OCI-LY7 (cell line): ENCODE measurements at regions not wholly inside any gene's neighbourhood (a gene's known extent, or its start where the extent isn't known, plus 50 kb on each side); places are given as distances from the start of the nearest gene placed in this dataset.

ENCODE experiments used
- EZH2phosphoT487 ChIP-seq: fragments of 200-600 bp; sonication (generic); IDR thresholded peaks from 2 replicates; pipeline ENCODE4 v1.6.1; 2018; ENCODE audit warnings: low read depth, borderline replicate concordance, mild to moderate bottlenecking, mixed run types, antibody characterized with exemption, low read length, moderate library complexity, mixed read lengths
- TF ChIP-seq, protein P1 (sequence below): fragments of 200-600 bp; sonication (generic); conservative IDR thresholded peaks from 2 replicates; pipeline ENCODE4 v1.5.1; 2014; ENCODE audit warnings: mild to moderate bottlenecking, antibody characterized with exemption, low read length, moderate library complexity, mixed read lengths

DNA sequence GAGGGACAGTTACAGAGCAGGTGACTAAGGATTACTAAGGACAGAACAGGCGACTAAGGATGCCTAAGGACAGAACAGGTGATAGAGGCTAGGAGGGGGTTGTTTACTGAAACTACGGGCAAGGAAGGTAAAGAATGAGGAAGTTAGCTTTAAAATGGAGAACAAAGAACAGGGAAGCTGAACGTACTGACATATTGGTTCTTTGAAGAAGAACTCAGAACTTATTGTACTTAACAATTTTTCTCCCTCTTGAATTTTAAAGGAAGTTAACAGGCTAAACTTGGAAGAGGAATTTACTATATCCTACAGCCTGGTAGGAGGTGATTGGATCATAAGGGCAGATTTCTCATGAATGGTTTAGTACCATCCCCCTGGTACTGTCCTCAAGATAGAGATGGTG, 290.2 kb downstream of the SHQ1 start:
- TF ChIP-seq, protein P1, sequence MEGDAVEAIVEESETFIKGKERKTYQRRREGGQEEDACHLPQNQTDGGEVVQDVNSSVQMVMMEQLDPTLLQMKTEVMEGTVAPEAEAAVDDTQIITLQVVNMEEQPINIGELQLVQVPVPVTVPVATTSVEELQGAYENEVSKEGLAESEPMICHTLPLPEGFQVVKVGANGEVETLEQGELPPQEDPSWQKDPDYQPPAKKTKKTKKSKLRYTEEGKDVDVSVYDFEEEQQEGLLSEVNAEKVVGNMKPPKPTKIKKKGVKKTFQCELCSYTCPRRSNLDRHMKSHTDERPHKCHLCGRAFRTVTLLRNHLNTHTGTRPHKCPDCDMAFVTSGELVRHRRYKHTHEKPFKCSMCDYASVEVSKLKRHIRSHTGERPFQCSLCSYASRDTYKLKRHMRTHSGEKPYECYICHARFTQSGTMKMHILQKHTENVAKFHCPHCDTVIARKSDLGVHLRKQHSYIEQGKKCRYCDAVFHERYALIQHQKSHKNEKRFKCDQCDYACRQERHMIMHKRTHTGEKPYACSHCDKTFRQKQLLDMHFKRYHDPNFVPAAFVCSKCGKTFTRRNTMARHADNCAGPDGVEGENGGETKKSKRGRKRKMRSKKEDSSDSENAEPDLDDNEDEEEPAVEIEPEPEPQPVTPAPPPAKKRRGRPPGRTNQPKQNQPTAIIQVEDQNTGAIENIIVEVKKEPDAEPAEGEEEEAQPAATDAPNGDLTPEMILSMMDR, result no peak
- TF ChIP-seq EZH2phosphoT487, result no peak
